ENCODE measurements at regions not wholly inside any gene's neighbourhood (a gene's known extent, or its start where the extent isn't known, plus 50 kb on each side); places are given as distances from the start of the nearest gene placed in this dataset.

- POLR2A ChIA-PET, result no interaction called here
- no peaks in the 10 kb centered on the region for H3K27me3 ChIP-seq (ENCODE audit: insufficient read depth, low read length)
- ATAC-seq, result no peak
- CTCF ChIA-PET, result no interaction called here
- no TSS peak for BruUV-seq (replicated peaks)
- H4K20me1 ChIP-seq (ENCODE audit: insufficient read depth), result no peaks in the 10 kb centered on the region
- no peak for DNase-seq (ENCODE audit: low read depth, low spot score)
- no peak overlapping the region for H3K9ac ChIP-seq (ENCODE audit: low read length)
- no peaks in the 10 kb centered on the region for H3K36me3 ChIP-seq (ENCODE audit: control insufficient read depth in 1 of 2, insufficient read depth in 2 of 2, low read length in 2 of 2)
- no peak overlapping the region for H3K27ac ChIP-seq (ENCODE audit: low read depth, low read length)
- no peak overlapping the region for H2AFZ ChIP-seq (ENCODE audit: low read depth, low read length, poor library complexity, severe bottlenecking)
- H3K4me2 ChIP-seq (ENCODE audit: low read length), result no peak overlapping the region
- H3K4me1 ChIP-seq (ENCODE audit: control insufficient read depth in 1 of 2, insufficient read depth in 2 of 2, low read length in 2 of 2), result no peaks in the 10 kb centered on the region
- H3K9me2 ChIP-seq (ENCODE audit: insufficient read depth), result no peaks in the 10 kb centered on the region
- TF ChIP-seq YY1 (IDR thresholded peaks at IDR 0.05; ENCODE audit: extremely low read depth, insufficient replicate concordance, low read depth, low read length), result no peak
- no peak for TF ChIP-seq SIN3A (IDR thresholded peaks at IDR 0.05; ENCODE audit: low read depth)
- no peaks in the 10 kb centered on the region for H3K79me2 ChIP-seq (ENCODE audit: insufficient read depth, low read length)
- no peak overlapping the region for H3K4me3 ChIP-seq (replicated peaks in 1 of 2; ENCODE audit: low read depth in 1 of 2, low read length in 2 of 2)
- intact Hi-C loops (cut with micrococcal nuclease), result no loop called here
- H3K9me3 ChIP-seq (ENCODE audit: control insufficient read depth in 1 of 2, insufficient read depth in 1 of 2, low read depth in 1 of 2, low read length in 2 of 2), result peaks cover 9 to 12% of the 10 kb centered on the region in 2 experiments; a peak in 2 of 4 replicates
- RAD21 ChIA-PET (ENCODE audit: low non-redundant PET in 1 of 2, low total read pairs in 2 of 2, uncharacterized antibody in 2 of 2, unreplicated experiment in 2 of 2), result no interaction called here
These were observed 91.9 kb upstream of the SNRPN start for GRCh38 chr15:24862726-24863521.

DNA sequence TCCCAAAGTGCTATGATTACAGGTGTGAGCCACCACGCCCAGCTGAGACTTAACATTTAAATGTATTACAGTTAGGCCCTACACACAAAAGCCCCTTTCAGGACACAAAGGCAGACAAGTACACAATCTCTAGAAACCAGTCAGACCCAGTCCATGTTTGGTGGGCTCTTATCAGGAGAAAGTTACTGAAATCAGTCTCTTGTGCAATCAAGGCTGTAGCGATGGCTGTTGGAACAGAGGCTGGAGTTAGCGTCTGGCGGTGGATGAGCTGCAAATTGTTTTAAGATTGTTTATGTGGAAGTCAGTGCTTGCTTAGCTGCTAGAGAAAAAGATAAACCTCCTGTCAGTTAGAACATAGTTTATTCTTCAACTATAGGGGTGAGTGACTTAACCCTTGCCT, 89.5 kb upstream of the SNRPN start:
- Histone ChIP-seq H3K79me2 (ENCODE audit: insufficient read depth, low read length) (no peaks in the 10 kb centered on the region), H3K4me3 (replicated peaks in 1 of 2; ENCODE audit: low read depth in 1 of 2, low read length in 2 of 2) (no peak overlapping the region), H3K27me3 (ENCODE audit: insufficient read depth, low read length) (no peaks in the 10 kb centered on the region), H3K9ac (ENCODE audit: low read length) (no peak overlapping the region), H4K20me1 (ENCODE audit: insufficient read depth) (no peaks in the 10 kb centered on the region), H3K4me1 (ENCODE audit: control insufficient read depth in 1 of 2, insufficient read depth in 2 of 2, low read length in 2 of 2) (no peaks in the 10 kb centered on the region), H3K36me3 (ENCODE audit: control insufficient read depth in 1 of 2, insufficient read depth in 2 of 2, low read length in 2 of 2) (no peaks in the 10 kb centered on the region), H2AFZ (ENCODE audit: low read depth, low read length, poor library complexity, severe bottlenecking) (no peak overlapping the region), H3K4me2 (ENCODE audit: low read length) (no peak overlapping the region), H3K9me2 (ENCODE audit: insufficient read depth) (no peaks in the 10 kb centered on the region), H3K9me3 (ENCODE audit: control insufficient read depth in 1 of 2, insufficient read depth in 1 of 2, low read depth in 1 of 2, low read length in 2 of 2) (peaks cover 17 to 18% of the 10 kb centered on the region in 2 experiments; a peak in 3 of 4 replicates), H3K27ac (ENCODE audit: low read depth, low read length) (no peak overlapping the region)
- CTCF ChIA-PET, result no interaction called here
- intact Hi-C loops (cut with micrococcal nuclease), result no loop called here
- DNase-seq (ENCODE audit: low read depth, low spot score) (no peak), ATAC-seq (no peak)
- POLR2A ChIA-PET, result no interaction called here
- RAD21 ChIA-PET (ENCODE audit: low non-redundant PET in 1 of 2, low total read pairs in 2 of 2, uncharacterized antibody in 2 of 2, unreplicated experiment in 2 of 2), result no interaction called here
- no TSS peak for BruUV-seq (replicated peaks)
- TF ChIP-seq SIN3A (IDR thresholded peaks at IDR 0.05; ENCODE audit: low read depth) (no peak), POLR2AphosphoS5 (IDR thresholded peaks at IDR 0.05; ENCODE audit: low read depth, low read length) (no peak), POLR2A (IDR thresholded peaks at IDR 0.05; ENCODE audit: borderline replicate concordance, extremely low read depth, insufficient read depth, insufficient read length) (no peak), CEBPB (IDR thresholded peaks at IDR 0.05; ENCODE audit: low read depth) (no peak), ZNF274 (IDR thresholded peaks at IDR 0.05; ENCODE audit: low read depth, low read length) (no peak), TCF7L2 (IDR thresholded peaks at IDR 0.05; ENCODE audit: borderline replicate concordance, extremely low read depth, insufficient read depth, insufficient read length) (no peak), ZFX (IDR thresholded peaks at IDR 0.05) (no peak), JUND (IDR thresholded peaks at IDR 0.05) (no peak), SRF (IDR thresholded peaks at IDR 0.05; ENCODE audit: low read depth) (no peak), ELF1 (IDR thresholded peaks at IDR 0.05; ENCODE audit: borderline replicate concordance, low read depth) (no peak), EZH2phosphoT487 (IDR thresholded peaks at IDR 0.05; ENCODE audit: borderline replicate concordance) (no peak), FOSL1 (IDR thresholded peaks at IDR 0.05; ENCODE audit: low read depth) (no peak)
- TF ChIP-seq, protein P1, sequence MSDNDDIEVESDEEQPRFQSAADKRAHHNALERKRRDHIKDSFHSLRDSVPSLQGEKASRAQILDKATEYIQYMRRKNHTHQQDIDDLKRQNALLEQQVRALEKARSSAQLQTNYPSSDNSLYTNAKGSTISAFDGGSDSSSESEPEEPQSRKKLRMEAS (IDR thresholded peaks at IDR 0.05), result no peak
- TF ChIP-seq, protein P2, sequence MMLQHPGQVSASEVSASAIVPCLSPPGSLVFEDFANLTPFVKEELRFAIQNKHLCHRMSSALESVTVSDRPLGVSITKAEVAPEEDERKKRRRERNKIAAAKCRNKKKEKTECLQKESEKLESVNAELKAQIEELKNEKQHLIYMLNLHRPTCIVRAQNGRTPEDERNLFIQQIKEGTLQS (IDR thresholded peaks at IDR 0.05), result no peak
